Fibroblast of pulmonary artery (primary cell): ENCODE measurements at regions not wholly inside any gene's neighbourhood (a gene's known extent, or its start where the extent isn't known, plus 50 kb on each side); places are given as distances from the start of the nearest gene placed in this dataset.

Source experiments
- DNase-seq: peaks from one replicate; pipeline ENCODE4 v3.0.0-alpha.2; 2010; ENCODE audit warnings: low read depth
- H3K4me3 ChIP-seq: replicated peaks from 2 replicates; pipeline ENCODE4 v1.5.1; 2011; ENCODE audit warnings: low read depth, mild to moderate bottlenecking, control low read depth, low read length, moderate library complexity
- TF ChIP-seq, protein P1 (sequence below): IDR thresholded peaks from 2 replicates; pipeline ENCODE4 v1.5.1; 2011; ENCODE audit warnings: mild to moderate bottlenecking, control low read depth, low read length, inconsistent platforms; ENCODE audit errors: missing control alignments

DNA sequence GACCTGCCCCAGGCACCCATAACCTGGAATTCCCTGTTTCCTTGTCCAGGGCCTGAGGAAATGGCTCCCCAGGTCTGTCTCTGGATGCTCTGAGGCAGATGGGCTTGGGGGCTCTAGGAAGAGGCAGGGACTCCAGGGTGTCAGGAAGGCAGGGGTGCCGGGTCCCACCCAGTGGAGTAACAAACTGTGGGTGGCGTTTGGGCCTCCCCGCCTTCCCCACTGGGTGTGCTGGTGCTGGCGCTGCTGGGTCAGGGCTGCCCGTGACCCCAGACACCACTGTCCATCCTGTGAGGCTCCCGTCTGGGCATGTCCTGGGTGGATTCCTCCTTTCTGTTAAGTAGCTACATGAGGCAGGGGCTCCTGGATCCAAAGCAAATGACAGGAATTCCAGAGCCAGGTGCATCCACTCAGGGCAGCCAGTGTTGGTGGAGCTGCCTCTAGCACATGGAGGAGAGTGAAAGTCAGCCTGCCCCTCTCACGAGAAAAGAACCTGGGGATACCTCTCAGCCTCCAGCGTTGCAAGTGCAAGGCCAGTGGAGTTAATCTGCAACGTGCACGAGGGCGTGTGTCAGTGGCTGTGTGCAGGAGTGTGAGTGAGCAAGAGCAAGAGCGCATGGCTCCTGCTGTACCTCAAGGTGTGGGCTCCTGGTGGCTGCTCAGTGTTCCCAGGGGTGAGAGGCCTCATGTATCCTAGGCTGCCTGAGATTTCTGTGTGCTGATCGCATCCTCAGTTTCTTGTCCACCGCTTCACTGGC is 403.1 kb downstream of the TMEM121 start:
- DNase-seq = no peak
- TF ChIP-seq, protein P1, sequence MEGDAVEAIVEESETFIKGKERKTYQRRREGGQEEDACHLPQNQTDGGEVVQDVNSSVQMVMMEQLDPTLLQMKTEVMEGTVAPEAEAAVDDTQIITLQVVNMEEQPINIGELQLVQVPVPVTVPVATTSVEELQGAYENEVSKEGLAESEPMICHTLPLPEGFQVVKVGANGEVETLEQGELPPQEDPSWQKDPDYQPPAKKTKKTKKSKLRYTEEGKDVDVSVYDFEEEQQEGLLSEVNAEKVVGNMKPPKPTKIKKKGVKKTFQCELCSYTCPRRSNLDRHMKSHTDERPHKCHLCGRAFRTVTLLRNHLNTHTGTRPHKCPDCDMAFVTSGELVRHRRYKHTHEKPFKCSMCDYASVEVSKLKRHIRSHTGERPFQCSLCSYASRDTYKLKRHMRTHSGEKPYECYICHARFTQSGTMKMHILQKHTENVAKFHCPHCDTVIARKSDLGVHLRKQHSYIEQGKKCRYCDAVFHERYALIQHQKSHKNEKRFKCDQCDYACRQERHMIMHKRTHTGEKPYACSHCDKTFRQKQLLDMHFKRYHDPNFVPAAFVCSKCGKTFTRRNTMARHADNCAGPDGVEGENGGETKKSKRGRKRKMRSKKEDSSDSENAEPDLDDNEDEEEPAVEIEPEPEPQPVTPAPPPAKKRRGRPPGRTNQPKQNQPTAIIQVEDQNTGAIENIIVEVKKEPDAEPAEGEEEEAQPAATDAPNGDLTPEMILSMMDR = no peak
- H3K4me3 ChIP-seq = no peak overlapping the region

DNA sequence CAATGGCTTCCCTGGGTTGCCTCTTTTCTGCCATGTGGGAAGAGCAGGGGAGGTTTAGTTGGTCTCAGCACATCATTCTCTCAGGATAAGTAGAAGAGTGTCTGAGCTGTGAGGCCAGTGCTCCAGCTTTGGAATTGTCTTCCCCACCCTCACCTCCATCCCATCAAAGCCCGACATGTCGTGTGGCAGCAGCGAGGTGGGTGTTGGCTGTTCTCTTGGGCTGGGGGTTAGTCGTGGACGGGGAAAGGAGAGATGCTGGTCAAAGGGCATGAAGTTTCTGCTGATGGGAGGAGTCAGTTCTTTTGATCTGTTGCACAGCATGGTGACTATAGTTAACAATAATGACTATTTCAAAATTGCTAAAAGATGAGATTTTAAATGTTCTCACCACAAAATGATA is 404.2 kb downstream of the TMEM121 start:
- H3K4me3 ChIP-seq = no peak overlapping the region
- TF ChIP-seq, protein P1 = no peak
- DNase-seq = no peak

DNA sequence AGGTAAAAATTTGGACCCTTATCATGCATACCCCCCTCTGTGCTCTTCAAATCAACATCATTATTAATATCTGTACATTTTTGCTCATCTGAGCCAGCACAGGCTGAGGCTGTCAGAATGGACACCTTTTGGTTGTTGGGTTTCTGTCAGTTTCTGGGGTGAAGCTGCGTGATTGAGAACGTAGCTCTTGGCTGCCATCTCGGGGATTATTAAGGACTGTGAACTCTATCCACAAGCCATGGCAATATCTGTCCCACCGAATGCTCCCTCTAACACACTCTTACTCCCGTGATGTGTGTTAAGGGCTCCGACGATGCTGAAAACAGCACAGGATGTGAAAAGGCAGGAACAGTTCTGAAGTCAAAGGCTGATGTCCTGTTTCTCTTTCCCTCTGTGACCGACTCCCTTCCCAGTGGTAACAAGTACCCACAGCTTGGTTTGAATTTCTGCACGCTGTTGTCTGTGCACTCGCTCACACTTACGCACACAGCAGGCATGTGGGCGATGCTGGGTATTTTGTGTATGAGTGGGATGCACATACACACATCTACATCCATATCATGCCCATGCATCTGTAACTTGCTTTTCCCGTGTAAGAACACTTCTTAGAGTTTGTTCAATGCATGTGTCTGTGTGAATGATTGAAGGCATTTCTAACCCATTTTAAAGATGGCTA is 405.6 kb downstream of the TMEM121 start:
- DNase-seq = no peak
- TF ChIP-seq, protein P1 = no peak
- H3K4me3 ChIP-seq = no peak overlapping the region

DNA sequence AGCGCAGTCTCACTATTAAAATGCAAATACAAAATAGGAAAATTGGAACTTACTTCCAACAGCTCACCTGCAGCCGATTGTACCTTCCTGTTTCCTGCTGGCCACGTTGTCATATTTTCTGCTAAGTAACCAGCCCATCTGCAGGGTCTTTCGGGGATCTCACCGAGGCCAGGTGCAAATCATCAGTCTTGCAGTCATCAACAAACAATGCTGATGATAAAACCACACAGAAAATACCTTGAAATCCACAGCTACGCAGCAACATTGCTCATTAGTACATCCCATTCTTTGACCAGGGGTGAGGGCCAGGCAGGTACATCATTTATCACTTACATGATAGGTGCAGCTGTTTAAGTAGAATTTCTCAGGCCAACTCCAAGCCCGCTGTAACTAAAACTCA is 406.9 kb downstream of the TMEM121 start:
- no peak for DNase-seq
- no peak overlapping the region for H3K4me3 ChIP-seq
- TF ChIP-seq, protein P1 = no peak

DNA sequence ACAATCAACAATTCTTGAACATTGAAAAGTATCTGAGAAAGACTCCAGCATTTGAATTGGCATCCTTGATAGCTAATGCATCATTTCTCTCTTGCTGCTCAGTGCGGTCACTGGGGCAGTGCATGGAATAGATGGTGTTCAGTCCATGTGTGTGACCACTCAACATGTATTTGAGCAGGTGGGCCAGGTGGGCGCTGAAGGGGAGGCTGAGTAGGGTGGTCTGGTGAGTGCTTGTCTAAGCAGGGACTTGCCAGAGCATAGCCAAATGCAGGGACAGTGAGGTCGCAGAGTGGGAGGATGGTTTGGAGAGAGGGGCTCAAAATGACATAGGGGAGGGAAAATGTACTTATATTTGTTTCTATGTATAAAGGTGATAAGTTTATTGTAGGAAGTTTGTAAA is 409.0 kb downstream of the TMEM121 start:
- TF ChIP-seq, protein P1 = no peak
- H3K4me3 ChIP-seq = no peak overlapping the region
- no peak for DNase-seq

DNA sequence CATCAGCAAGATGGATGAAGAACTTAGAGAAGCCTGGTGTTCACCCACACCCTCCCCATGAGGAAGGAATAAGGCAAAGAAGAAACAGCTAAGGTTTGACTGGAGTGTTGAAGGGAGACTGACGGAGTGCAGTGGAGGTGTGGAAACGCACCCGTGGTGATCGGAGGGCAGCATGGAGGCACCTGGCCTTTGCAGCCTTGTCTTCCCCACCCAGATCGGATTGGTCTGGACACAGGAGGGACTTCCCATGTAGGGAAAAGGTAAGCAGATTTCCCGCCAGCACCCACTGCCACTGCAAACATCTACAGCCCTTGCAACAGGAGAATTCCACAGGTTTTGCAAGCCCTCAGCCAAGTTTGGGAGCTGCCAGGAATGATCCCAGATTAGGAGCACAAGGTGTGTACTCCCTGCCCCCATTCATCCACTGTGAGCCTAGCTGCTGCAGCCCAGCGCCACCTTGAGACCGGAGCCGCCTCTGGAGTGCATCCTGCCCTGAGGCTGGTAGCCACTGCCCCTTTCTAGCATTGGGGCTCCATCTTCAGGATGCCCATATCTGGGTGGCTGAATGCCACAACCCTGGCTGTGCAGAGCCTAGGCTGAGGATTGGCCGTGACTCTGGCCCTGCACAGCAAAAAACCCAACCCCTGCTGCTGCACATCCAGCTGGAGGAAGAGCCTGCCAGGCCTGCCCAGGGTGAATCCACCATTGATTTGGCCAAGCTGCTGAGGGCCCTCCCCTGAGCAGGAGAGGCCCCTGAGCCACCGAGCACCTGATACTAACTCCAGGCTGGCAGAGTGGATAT is 411.1 kb downstream of the TMEM121 start:
- DNase-seq = no peak
- no peak overlapping the region for H3K4me3 ChIP-seq
- TF ChIP-seq, protein P1 = no peak
